H1 (cell line): ENCODE measurements at regions not wholly inside any gene's neighbourhood (a gene's known extent, or its start where the extent isn't known, plus 50 kb on each side); places are given as distances from the start of the nearest gene placed in this dataset.

Source experiments
- CBX8 ChIP-seq: fragments of 300-800, 300-1000 bp; sonication (generic); IDR thresholded peaks from 2 replicates; pipeline ENCODE4 v1.7.1; 2016; ENCODE audit warnings: low read depth, low read length, borderline replicate concordance
- SIN3A ChIP-seq, 2 experiments: IDR thresholded peaks in 1 of 2; conservative IDR thresholded peaks in 1 of 2; 2 replicates each; pipeline ENCODE4 v1.6.1; 2011 to 2012; ENCODE audit warnings: low read length in 2 of 2, improper control_type of control experiment in 1 of 2, low read depth in 1 of 2, mild to moderate bottlenecking in 1 of 2

GRCh38 chr12:124676714-124677462 lies 109.5 kb upstream of the NCOR2 start (continued):
- no peak for TF ChIP-seq CBX8
- no peak for TF ChIP-seq SIN3A (conservative IDR thresholded peaks at IDR 0.05 in 1 of 2, IDR thresholded peaks at IDR 0.05 in 1 of 2; ENCODE audit: low read depth in 1 of 2, low read length in 2 of 2)
